Gastroesophageal sphincter (tissue), 4 donors: ENCODE measurements at regions not wholly inside any gene's neighbourhood (a gene's known extent, or its start where the extent isn't known, plus 50 kb on each side); places are given as distances from the start of the nearest gene placed in this dataset.

Experiments used
- ATAC-seq: fragments of 150-250 bp; one replicate; pipeline ENCODE4 v1.9.1; 2016; ENCODE audit warnings: mild to moderate bottlenecking, moderate library complexity
- H3K27ac ChIP-seq, 4 donors: fragments of 200-600 bp; sonication (generic) in 3 of 4; 1 replicate in 3 of 4; 2 replicates in 1 of 4; pipeline ENCODE4 v1.5.1; 2016 to 2019
- H3K27me3 ChIP-seq: fragments of 200-600 bp; sonication (generic); one replicate; pipeline ENCODE4 v1.5.1; 2019
- H3K36me3 ChIP-seq, 2 donors: fragments of 200-600 bp; sonication (generic); one replicate each; pipeline ENCODE4 v1.5.1; 2019; ENCODE audit warnings: control low read depth in 1 of 2
- H3K4me1 ChIP-seq, 3 donors: fragments of 200-600 bp; sonication (generic); 1 replicate in 2 of 3; 2 replicates in 1 of 3; pipeline ENCODE4 v1.5.1; 2016 to 2019; ENCODE audit warnings: control low read depth in 2 of 3
- H3K4me3 ChIP-seq, 2 donors: fragments of 200-600 bp; sonication (generic); one replicate each; pipeline ENCODE4 v1.5.1; 2019; ENCODE audit warnings: mild to moderate bottlenecking in 1 of 2, moderate library complexity in 1 of 2
- H3K9me3 ChIP-seq, 3 donors: fragments of 200-600 bp; sonication (generic); one replicate each; pipeline ENCODE4 v1.5.1; 2017 to 2019; ENCODE audit warnings: control low read depth in 2 of 3
- CTCF ChIP-seq, 4 experiments: fragments of 200-600 bp in 2 of 4; fragments of 450-650 bp in 2 of 4; sonication (generic) in 1 of 4; IDR thresholded peaks; one replicate each; pipeline ENCODE4 v1.5.1; 2017 to 2019; ENCODE audit warnings: antibody characterized with exemption in 4 of 4, mild to moderate bottlenecking in 2 of 4, moderate library complexity in 2 of 4
- EP300 ChIP-seq: sonication (generic); formaldehyde crosslinking; IDR thresholded peaks from one replicate; pipeline ENCODE4 v1.6.1; 2017; ENCODE audit warnings: antibody characterized with exemption, mild to moderate bottlenecking
- POLR2A ChIP-seq, 2 donors: fragments of 450-650 bp; IDR thresholded peaks; one replicate each; pipeline ENCODE4 v1.6.1; 2017; ENCODE audit warnings: antibody characterized with exemption in 2 of 2, mild to moderate bottlenecking in 2 of 2, moderate library complexity in 1 of 2
- POLR2AphosphoS5 ChIP-seq: sonication (generic); formaldehyde crosslinking; IDR thresholded peaks from one replicate; pipeline ENCODE4 v1.6.1; 2017; ENCODE audit warnings: antibody characterized with exemption
- WGBS, 2 donors: methylation state at CpG; one replicate each; pipeline ENCODE4 v1.1.5; 2018; ENCODE audit warnings: low coverage in 1 of 2; 5-methylcytosine and 5-hydroxymethylcytosine counted together

GRCh38 chr2:8090748-8091700, 590.8 kb upstream of the ID2 start:
- 74 to 79% methylated on average over 3 to 5 of the region's 5 CpGs for WGBS, 2 donors

GRCh38 chr2:8094526-8094925, 587.3 kb upstream of the ID2 start:
- no peaks in the 10 kb centered on the region for H3K4me1 ChIP-seq
- H3K36me3 ChIP-seq = no peaks in the 10 kb centered on the region
- ATAC-seq = no peak
- H3K27ac ChIP-seq = no peak overlapping the region
- H3K27me3 ChIP-seq = no peaks in the 10 kb centered on the region
- 87 to 92% methylated on average over 9 to 11 of the region's 18 CpGs for WGBS, 2 donors
- TF ChIP-seq POLR2AphosphoS5 (no peak), CTCF (IDR thresholded peaks at IDR 0.05) (no peak), POLR2A (IDR thresholded peaks at IDR 0.05) (no peak), EP300 (no peak)
- H3K4me3 ChIP-seq = no peak overlapping the region
- no peaks in the 10 kb centered on the region for H3K9me3 ChIP-seq

More at GRCh38 chr2:8090748-8091700, 590.8 kb upstream of the ID2 start:
- no peaks in the 10 kb centered on the region for H3K9me3 ChIP-seq
- no peak overlapping the region for H3K27ac ChIP-seq
- TF ChIP-seq POLR2AphosphoS5 (no peak), CTCF (IDR thresholded peaks at IDR 0.05) (no peak), EP300 (no peak), POLR2A (IDR thresholded peaks at IDR 0.05) (no peak)
- no peak overlapping the region for H3K4me3 ChIP-seq
- no peaks in the 10 kb centered on the region for H3K27me3 ChIP-seq
- H3K4me1 ChIP-seq = no peaks in the 10 kb centered on the region
- peak; percentile 97 for ATAC-seq
- H3K36me3 ChIP-seq = no peaks in the 10 kb centered on the region

- no peaks in the 10 kb centered on the region for H3K4me1 ChIP-seq
- no peak for TF ChIP-seq EP300
- no peak for TF ChIP-seq POLR2A (IDR thresholded peaks at IDR 0.05)
- TF ChIP-seq POLR2AphosphoS5 = no peak
- no peak for TF ChIP-seq CTCF (IDR thresholded peaks at IDR 0.05)
- H3K9me3 ChIP-seq = no peaks in the 10 kb centered on the region
- no peaks in the 10 kb centered on the region for H3K36me3 ChIP-seq
- no peak overlapping the region for H3K4me3 ChIP-seq
- H3K27ac ChIP-seq = no peak overlapping the region
- no peak for ATAC-seq
- WGBS, 2 donors = 92 to 100% methylated on average over 3 to 4 of the region's 4 CpGs
- H3K27me3 ChIP-seq = no peaks in the 10 kb centered on the region
These were observed 585.9 kb upstream of the ID2 start for GRCh38 chr2:8095978-8096377.

- ATAC-seq = no peak
- no peaks in the 10 kb centered on the region for H3K27me3 ChIP-seq
- no peaks in the 10 kb centered on the region for H3K4me1 ChIP-seq
- H3K27ac ChIP-seq = no peak overlapping the region
- 100% methylated on average over 1 of the region's 1 CpG; no CpG with 5 or more reads in 1 of the 2 donors for WGBS, 2 donors
- no peaks in the 10 kb centered on the region for H3K36me3 ChIP-seq
- TF ChIP-seq POLR2A (IDR thresholded peaks at IDR 0.05) (no peak), CTCF (IDR thresholded peaks at IDR 0.05) (no peak), EP300 (no peak), POLR2AphosphoS5 (no peak)
- H3K9me3 ChIP-seq = no peaks in the 10 kb centered on the region
- H3K4me3 ChIP-seq = no peak overlapping the region
These were observed 585.4 kb upstream of the ID2 start for GRCh38 chr2:8096484-8096883.
